Esophagus squamous epithelium (tissue), 4 donors: ENCODE measurements at regions not wholly inside any gene's neighbourhood (a gene's known extent, or its start where the extent isn't known, plus 50 kb on each side); places are given as distances from the start of the nearest gene placed in this dataset.

ENCODE experiments used
- CTCF ChIP-seq, 6 experiments: fragments of 450-650 bp in 4 of 6; fragments of 200-600 bp in 2 of 6; sonication (generic) in 2 of 6; IDR thresholded peaks; one replicate each; pipeline ENCODE4 v1.5.1; 2016 to 2019; ENCODE audit warnings: antibody characterized with exemption in 6 of 6, mild to moderate bottlenecking in 4 of 6, moderate library complexity in 4 of 6
- POLR2A ChIP-seq, 4 donors: fragments of 450-650 bp; IDR thresholded peaks; one replicate each; pipeline ENCODE4 v1.6.1; 2017; ENCODE audit warnings: antibody characterized with exemption in 4 of 4, mild to moderate bottlenecking in 4 of 4, moderate library complexity in 3 of 4

DNA sequence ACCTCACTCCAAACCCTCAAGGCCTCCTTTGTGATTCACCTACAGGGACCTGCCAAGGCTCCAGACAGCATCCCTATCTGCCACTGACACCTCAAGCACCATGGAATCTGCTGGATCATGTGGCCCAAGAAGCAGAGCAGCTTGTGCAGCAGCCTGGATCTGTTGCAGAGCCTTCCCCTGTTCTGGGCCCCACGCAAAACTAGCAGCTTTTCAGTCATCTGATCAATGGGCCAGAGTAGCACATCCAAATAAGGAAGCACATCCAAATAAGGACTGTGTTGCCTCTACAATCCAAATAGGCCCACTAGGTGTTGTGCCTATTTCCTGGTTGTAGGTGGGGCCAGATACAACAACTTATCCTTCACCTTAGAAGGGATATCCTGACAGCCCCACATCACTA lies 97.1 kb upstream of the GNAO1 start:
- no peak for TF ChIP-seq CTCF (IDR thresholded peaks at IDR 0.05)
- no peak for TF ChIP-seq POLR2A (IDR thresholded peaks at IDR 0.05)
